NCI-H2227 treated with DMSO at 0.1 percent for 48 hours (cell line): ENCODE measurements at regions not wholly inside any gene's neighbourhood (a gene's known extent, or its start where the extent isn't known, plus 50 kb on each side); places are given as distances from the start of the nearest gene placed in this dataset.
"Not testable (repeated sequence)": the region's sequence is repeated elsewhere in the genome, so short reads cannot be mapped to it uniquely, and the experiment has no call there.

Source experiments
- DNase-seq: peaks from one replicate; lab custom pipeline; 2025; lab: John Stamatoyannopoulos, UW

- no peak for DNase-seq
Observed at GRCh38 chr12:67759829-67760228, 111.3 kb downstream of the DYRK2 start.

GRCh38 chr12:67760586-67761275, 112.2 kb downstream of the DYRK2 start:
- no peak for DNase-seq

- DNase-seq: no peak
Observed at GRCh38 chr12:67761566-67761965, 113.0 kb downstream of the DYRK2 start.

GRCh38 chr12:67764055-67764454, 115.5 kb downstream of the DYRK2 start:
- DNase-seq: no peak

- DNase-seq: no peak
Observed at GRCh38 chr12:67764946-67765619, 116.5 kb downstream of the DYRK2 start.

GRCh38 chr12:67765776-67766766, 117.5 kb downstream of the DYRK2 start:
- no peak for DNase-seq

GRCh38 chr12:67772267-67773169, 124.0 kb downstream of the DYRK2 start:
- DNase-seq: peak; percentile 93

GRCh38 chr12:67773896-67774295, 125.4 kb downstream of the DYRK2 start:
- DNase-seq: no peak

- peak; percentile 33 for DNase-seq
Observed at GRCh38 chr12:67774983-67775587, 126.5 kb downstream of the DYRK2 start.

GRCh38 chr12:67780580-67781084, 132.1 kb downstream of the DYRK2 start:
- no peak for DNase-seq

- no peak for DNase-seq
Observed at GRCh38 chr12:67782573-67782972, 134.0 kb downstream of the DYRK2 start.

GRCh38 chr12:67783393-67783792, 134.8 kb downstream of the DYRK2 start:
- no peak for DNase-seq

GRCh38 chr12:67784831-67785230, 136.3 kb downstream of the DYRK2 start:
- no peak for DNase-seq

GRCh38 chr12:67786086-67786485, 137.5 kb downstream of the DYRK2 start:
- no peak for DNase-seq

- DNase-seq: no peak
Observed at GRCh38 chr12:67788118-67788517, 139.6 kb downstream of the DYRK2 start.

- no peak for DNase-seq
Observed at GRCh38 chr12:67789266-67789665, 140.7 kb downstream of the DYRK2 start.

- DNase-seq: no peak
Observed at GRCh38 chr12:67790660-67791059, 142.1 kb downstream of the DYRK2 start.

GRCh38 chr12:67791362-67791761, 142.8 kb downstream of the DYRK2 start:
- not testable (repeated sequence) for DNase-seq

- DNase-seq: no peak
Observed at GRCh38 chr12:67792185-67792584, 143.6 kb downstream of the DYRK2 start.

- DNase-seq: no peak
Observed at GRCh38 chr12:67794161-67794560, 145.6 kb downstream of the DYRK2 start.

GRCh38 chr12:67795236-67795635, 146.7 kb downstream of the DYRK2 start:
- DNase-seq: no peak
